Heart right ventricle (tissue), 16 donors: ENCODE measurements at regions not wholly inside any gene's neighbourhood (a gene's known extent, or its start where the extent isn't known, plus 50 kb on each side); places are given as distances from the start of the nearest gene placed in this dataset.

Experiments used
- ATAC-seq, 8 donors: fragments of 200-7000 bp; cut with Tn5 transposase; one replicate each; pipeline ENCODE4 v1.9.1; 2020; ENCODE audit warnings: mild to moderate bottlenecking in 8 of 8, moderate library complexity in 8 of 8, moderate number of reproducible peaks in 1 of 8
- DNase-seq, 2 donors: peaks; one replicate each; pipeline ENCODE4 v3.0.0-alpha.2; 2020
- H3K27ac ChIP-seq, 10 donors: fragments of 200-600 bp; sonication (generic) in 2 of 10; one replicate each; pipeline versions ENCODE4 v1.5.0 to v1.8.0; 2020 to 2022; ENCODE audit warnings: mild to moderate bottlenecking in 3 of 10
- H3K27me3 ChIP-seq, 7 donors: fragments of 200-600 bp; one replicate each; pipeline ENCODE4 v1.8.0; 2021 to 2022; ENCODE audit warnings: mild to moderate bottlenecking in 2 of 7
- H3K36me3 ChIP-seq, 9 donors: fragments of 200-600 bp; sonication (generic) in 1 of 9; one replicate each; pipeline versions ENCODE4 v1.5.0 to v1.8.0; 2020 to 2022; ENCODE audit warnings: mild to moderate bottlenecking in 2 of 9
- H3K4me1 ChIP-seq, 9 donors: fragments of 200-600 bp; sonication (generic) in 1 of 9; one replicate each; pipeline versions ENCODE4 v1.5.0 to v1.8.0; 2020 to 2022; ENCODE audit warnings: mild to moderate bottlenecking in 4 of 9
- H3K4me3 ChIP-seq, 10 donors: fragments of 200-600 bp; sonication (generic) in 2 of 10; one replicate each; pipeline versions ENCODE4 v1.5.0 to v1.8.0; 2020 to 2022; ENCODE audit warnings: mild to moderate bottlenecking in 7 of 10, moderate library complexity in 2 of 10
- H3K9me3 ChIP-seq, 11 donors: fragments of 200-600 bp in 10 of 11; sonication (generic) in 2 of 11; one replicate each; pipeline versions ENCODE4 v1.5.0 to v1.8.0; 2013 to 2022; ENCODE audit warnings: mild to moderate bottlenecking in 2 of 11, control low read depth in 1 of 11, moderate library complexity in 1 of 11
- CTCF ChIP-seq, 9 donors: fragments of 200-600 bp; sonication (generic) in 2 of 9; IDR thresholded peaks; one replicate each; pipeline versions ENCODE4 v1.5.0 to v1.8.0; 2021 to 2022; ENCODE audit warnings: antibody characterized with exemption in 9 of 9, mild to moderate bottlenecking in 5 of 9, moderate library complexity in 1 of 9
- WGBS, 2 donors: extraction: QIAGEN DNeasy Blood & Tissue Kit; methylation state at CpG; one replicate each; pipeline ENCODE4 v1.1.7; 2013; ENCODE audit warnings: inconsistent platforms in 1 of 2; 5-methylcytosine and 5-hydroxymethylcytosine counted together
- intact Hi-C, 10 donors: fragments of 100-400 bp; cut with DNase I; formaldehyde crosslinking; loops; one replicate each; pipeline versions ENCODE4 v1.11.1 to v1.14.2; 2022
- donor health status: Arrhythmogenic right ventricular cardiomyopathy.
- donor health status: ischemic (EF 13 %, LVEDD 7.1; RV severe dilation, severe dysfunction).
- donor health status: healthy with polysubstance abuse.
- donor health status: DM: no; HTN: yes; CAD: no.
- donor health status: DM: no; HTN: no; CAD: no.
- donor health status: ischemic (EF 25% LVEDD 6.9; RV normal size, moderate dysfunction).
- donor health status: ischemic (EF 25% LVEDD 5.7; RV mildly dilated, moderate dysfunction).
- donor health status: healthy.
- donor health status: DM: yes; HTN: yes; CAD: no.
- donor health status: Ischemic cardiomyopathy.
- donor health status: ischemic (EF 35%, LVEDD 5.7; RV mildly dilated, moderate dysfunction).
- donor health status: nonischemic (EF 11% LVEDD 7.7; RV severe dilation, severe dysfunction).
- donor health status: DM: yes; HTN: yes; CAD: no.
- donor health status: PGD.
- donor health status: ischemic (EF 29% LVEDD 5.4; RV normal size, mild dysfunction).
- donor health status: nonischemic (EF 23%, LVEDD 6.1; RV moderate dilation, normal function).

- Histone ChIP-seq H3K27ac (no peak overlapping the region), H3K9me3 (peaks cover 0 to 15% (median 0%) of the 10 kb centered on the region in 11 donors), H3K4me3 (no peak overlapping the region), H3K36me3 (no peaks in the 10 kb centered on the region), H3K4me1 (no peaks in the 10 kb centered on the region), H3K27me3 (peaks cover 0 to 4% (median 0%) of the 10 kb centered on the region in 7 donors)
- TF ChIP-seq CTCF (IDR thresholded peaks at IDR 0.05) = no peak
- ATAC-seq (no peak), DNase-seq (no peak)
- WGBS, 2 donors = 57 to 84% methylated on average over 4 of the region's 4 CpGs
- intact Hi-C loops = no loop called here
Observed at GRCh38 chr5:52623291-52623690, 164.4 kb upstream of the ITGA1 start.

- Histone ChIP-seq H3K4me1 (no peaks in the 10 kb centered on the region), H3K9me3 (peaks cover 0 to 15% (median 0%) of the 10 kb centered on the region in 11 donors), H3K27me3 (peaks cover 0 to 4% (median 0%) of the 10 kb centered on the region in 7 donors), H3K36me3 (no peaks in the 10 kb centered on the region), H3K4me3 (no peak overlapping the region), H3K27ac (no peak overlapping the region)
- no peak for DNase-seq
- no peak for ATAC-seq
- no peak for TF ChIP-seq CTCF (IDR thresholded peaks at IDR 0.05)
- intact Hi-C loops = no loop called here
- WGBS, 2 donors = 86 to 91% methylated on average over 3 of the region's 3 CpGs
Observed at GRCh38 chr5:52624291-52624690, 163.4 kb upstream of the ITGA1 start.

- DNase-seq (no peak), ATAC-seq (no peak)
- WGBS, 2 donors = 91 to 94% methylated on average over 3 of the region's 3 CpGs
- H3K9me3 ChIP-seq = peaks cover 0 to 15% (median 0%) of the 10 kb centered on the region in 11 donors
- no peak overlapping the region for H3K4me3 ChIP-seq
- H3K27me3 ChIP-seq = peaks cover 0 to 5% (median 0%) of the 10 kb centered on the region in 7 donors
- H3K4me1 ChIP-seq = no peaks in the 10 kb centered on the region
- intact Hi-C loops = no loop called here
- TF ChIP-seq CTCF (IDR thresholded peaks at IDR 0.05) = no peak
- H3K27ac ChIP-seq = no peak overlapping the region
- no peaks in the 10 kb centered on the region for H3K36me3 ChIP-seq
Observed at GRCh38 chr5:52626312-52626711, 161.4 kb upstream of the ITGA1 start.

- Histone ChIP-seq H3K9me3 (peaks cover 0 to 15% (median 0%) of the 10 kb centered on the region in 11 donors), H3K4me1 (no peaks in the 10 kb centered on the region), H3K27ac (no peak overlapping the region), H3K36me3 (no peaks in the 10 kb centered on the region), H3K27me3 (peaks cover 0 to 5% (median 0%) of the 10 kb centered on the region in 7 donors), H3K4me3 (no peak overlapping the region)
- DNase-seq (no peak), ATAC-seq (no peak)
- WGBS, 2 donors = 47 to 50% methylated on average over 1 of the region's 1 CpG
- no peak for TF ChIP-seq CTCF (IDR thresholded peaks at IDR 0.05)
- intact Hi-C loops = no loop called here
Observed at GRCh38 chr5:52627740-52628139, 160.0 kb upstream of the ITGA1 start.
